Stimulated activated naive CD4-positive, alpha-beta T cell treated with Interleukin-2 at 50 U/mL for 16 hours (primary cell): ENCODE measurements at regions not wholly inside any gene's neighbourhood (a gene's known extent, or its start where the extent isn't known, plus 50 kb on each side); places are given as distances from the start of the nearest gene placed in this dataset.
"Not testable (repeated sequence)": the region's sequence is repeated elsewhere in the genome, so short reads cannot be mapped to it uniquely, and the experiment has no call there.

Source experiments
- DNase-seq: peaks from one replicate; lab custom pipeline; 2025; lab: John Stamatoyannopoulos, UW

- no peak for DNase-seq
Measured at GRCh38 chr10:36872702-36873393, 252.6 kb upstream of the ANKRD30A start.

GRCh38 chr10:36840788-36841187 is 284.6 kb upstream of the ANKRD30A start:
- DNase-seq = no peak

GRCh38 chr10:36837416-36837815 is 288.0 kb upstream of the ANKRD30A start:
- DNase-seq = no peak

- DNase-seq = no peak
Measured at GRCh38 chr10:36819781-36820180, 305.6 kb upstream of the ANKRD30A start.

GRCh38 chr10:36817898-36818297 is 307.5 kb upstream of the ANKRD30A start:
- DNase-seq = no peak

GRCh38 chr10:36808625-36809362 is 316.6 kb upstream of the ANKRD30A start:
- no peak for DNase-seq

- no peak for DNase-seq
Measured at GRCh38 chr10:36803229-36803628, 322.2 kb upstream of the ANKRD30A start.

GRCh38 chr10:36802490-36803153 is 322.8 kb upstream of the ANKRD30A start:
- DNase-seq = no peak

- DNase-seq = no peak
Measured at GRCh38 chr10:36801660-36802059, 323.7 kb upstream of the ANKRD30A start.

- DNase-seq = no peak
Measured at GRCh38 chr10:36794981-36795380, 330.4 kb upstream of the ANKRD30A start.

- DNase-seq = no peak
Measured at GRCh38 chr10:36789974-36790373, 335.4 kb upstream of the ANKRD30A start.

GRCh38 chr10:36788152-36788551 is 337.2 kb upstream of the ANKRD30A start:
- no peak for DNase-seq

GRCh38 chr10:36783400-36783799 is 342.0 kb upstream of the ANKRD30A start:
- no peak for DNase-seq

- DNase-seq = no peak
Measured at GRCh38 chr10:36781570-36781969, 343.8 kb upstream of the ANKRD30A start.

- DNase-seq = no peak
Measured at GRCh38 chr10:36780158-36780557, 345.2 kb upstream of the ANKRD30A start.

GRCh38 chr10:36779238-36779846 is 346.1 kb upstream of the ANKRD30A start:
- no peak for DNase-seq

GRCh38 chr10:36778651-36779050 is 346.7 kb upstream of the ANKRD30A start:
- DNase-seq = no peak

- no peak for DNase-seq
Measured at GRCh38 chr10:36773652-36774051, 351.7 kb upstream of the ANKRD30A start.

GRCh38 chr10:36771725-36772124 is 353.7 kb upstream of the ANKRD30A start:
- no peak for DNase-seq

- DNase-seq = not testable (repeated sequence)
Measured at GRCh38 chr10:36769741-36770140, 355.7 kb upstream of the ANKRD30A start.

- no peak for DNase-seq
Measured at GRCh38 chr10:36766940-36767339, 358.5 kb upstream of the ANKRD30A start.

- DNase-seq = no peak
Measured at GRCh38 chr10:36766415-36766810, 359.0 kb upstream of the ANKRD30A start.
